Stimulated activated CD4-positive, alpha-beta T cell treated with anti-CD3 and anti-CD28 coated beads, TNF-alpha, amount 100 ng/mL, for 24 hours (primary cell): ENCODE measurements at regions not wholly inside any gene's neighbourhood (a gene's known extent, or its start where the extent isn't known, plus 50 kb on each side); places are given as distances from the start of the nearest gene placed in this dataset.

Experiments
- DNase-seq, 3 experiments: peaks; one replicate each; pipeline ENCODE4 v3.0.0-alpha.2; 2020; ENCODE audit warnings: low read depth in 3 of 3

- DNase-seq: no peak
Observed at GRCh38 chr3:187899246-187899645, 154.0 kb upstream of the BCL6 start.

DNA sequence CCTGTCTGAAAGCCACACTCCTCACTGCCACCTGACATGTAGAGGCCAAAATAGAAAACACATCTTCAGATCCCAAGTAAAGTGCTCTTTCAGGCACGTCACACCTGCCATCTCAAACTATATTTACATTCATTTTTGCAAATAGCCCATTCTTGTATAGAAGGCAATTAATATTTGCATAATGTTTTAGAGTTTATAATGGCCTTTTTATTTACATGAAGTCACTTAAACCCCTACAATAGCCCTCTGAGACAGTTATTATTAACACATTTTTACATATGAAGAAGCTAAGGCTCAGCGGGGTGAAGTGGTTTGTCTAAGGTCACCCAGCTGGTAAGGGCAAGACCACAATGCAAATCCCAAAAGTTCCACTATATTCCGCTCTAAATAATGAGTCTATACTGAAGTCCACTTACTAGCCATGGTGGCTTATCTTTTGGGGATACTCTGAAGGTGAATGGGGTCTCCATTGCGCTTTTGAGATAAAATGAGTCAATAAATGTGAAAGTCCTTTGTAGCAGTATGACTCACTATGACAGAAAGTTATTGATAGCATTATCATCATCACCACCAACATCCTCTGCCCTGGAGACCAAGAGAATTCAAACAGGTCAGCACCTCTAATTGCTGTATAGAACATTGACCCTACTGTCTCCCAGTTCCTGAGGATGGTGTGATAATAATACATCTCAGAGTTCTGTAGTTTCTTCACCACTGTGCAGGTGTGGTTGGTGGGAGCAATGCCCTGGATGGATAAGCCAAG lies 155.9 kb upstream of the BCL6 start:
- no peak for DNase-seq

GRCh38 chr3:187902041-187902471 lies 156.8 kb upstream of the BCL6 start:
- DNase-seq: no peak

DNA sequence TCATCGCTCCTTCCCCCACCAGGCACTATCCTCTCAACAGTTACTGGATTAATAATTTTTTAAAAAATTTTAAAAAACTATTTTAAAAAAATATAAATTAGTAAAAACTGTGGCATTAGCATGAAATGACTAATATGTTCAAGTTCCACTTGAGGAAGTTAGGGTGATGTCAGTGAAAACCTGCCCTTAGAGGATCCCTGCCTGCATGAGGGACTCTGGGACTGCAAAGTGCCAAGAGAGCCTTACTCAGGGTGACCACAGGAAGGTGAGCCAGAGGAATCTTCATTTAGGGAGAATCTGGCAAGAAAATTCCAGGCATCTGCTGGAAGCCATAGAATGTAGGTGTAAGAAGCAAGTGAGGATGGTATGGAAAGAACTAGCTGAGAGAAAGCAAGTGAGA lies 157.7 kb upstream of the BCL6 start:
- no peak for DNase-seq

DNA sequence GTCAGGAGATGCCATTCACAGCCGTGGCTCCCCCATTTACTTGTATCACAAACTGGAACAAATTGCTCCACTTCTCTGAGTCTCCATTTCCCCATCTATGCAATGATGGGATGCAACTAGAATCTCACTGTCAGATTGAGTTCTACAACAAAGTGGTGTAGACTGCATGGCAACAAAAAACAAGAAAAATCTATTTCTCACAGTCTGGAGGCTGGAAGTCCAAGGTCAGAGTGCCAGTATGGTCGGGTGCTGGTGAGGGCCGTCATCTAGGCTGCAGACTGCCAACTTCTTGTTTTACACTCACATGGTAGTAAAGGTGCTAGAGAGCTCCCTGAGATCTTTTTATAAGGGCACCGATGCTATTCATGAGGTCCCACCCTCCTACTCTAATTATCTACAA lies 158.4 kb upstream of the BCL6 start:
- no peak for DNase-seq

- DNase-seq: no peak
Observed at GRCh38 chr3:187906416-187906815, 161.1 kb upstream of the BCL6 start.

DNA sequence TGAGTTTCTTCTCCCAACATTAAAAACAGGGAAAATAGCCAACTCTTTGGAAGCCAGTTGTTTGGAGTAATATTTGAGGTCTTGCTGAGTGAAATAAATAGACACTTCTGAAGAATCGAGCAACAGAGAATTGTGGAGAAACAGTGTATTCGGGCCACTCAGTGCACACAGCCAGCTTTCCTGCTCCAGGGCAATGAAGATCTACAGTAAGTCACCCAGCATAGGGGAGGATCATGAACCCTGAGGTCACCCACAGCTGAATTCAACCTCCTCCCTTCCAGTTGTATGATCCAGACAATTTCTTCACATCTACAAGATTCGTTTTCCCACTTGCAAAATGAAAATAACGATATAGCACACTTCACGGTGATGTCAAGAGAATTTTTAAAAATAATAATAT lies 161.7 kb upstream of the BCL6 start:
- DNase-seq: no peak

DNA sequence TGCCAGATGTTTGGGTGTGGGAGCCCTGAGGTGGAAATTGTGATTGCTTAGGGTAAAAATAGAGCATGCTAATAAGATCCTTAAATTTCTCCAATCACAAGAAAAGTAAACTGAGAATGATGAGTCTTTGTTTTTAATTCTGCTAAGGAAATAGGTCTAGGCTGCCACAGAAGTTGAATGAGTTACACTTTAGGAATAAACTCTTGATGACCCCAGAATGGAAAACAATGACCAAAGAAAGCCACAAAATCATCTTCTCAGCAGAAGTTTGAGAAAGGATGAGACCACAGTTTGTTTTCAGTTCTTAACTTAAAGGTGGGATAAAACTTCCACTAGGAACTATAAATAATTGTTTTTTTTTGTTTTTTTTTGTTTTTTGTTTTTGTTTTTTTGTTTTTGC lies 164.6 kb upstream of the BCL6 start:
- DNase-seq: no peak

DNA sequence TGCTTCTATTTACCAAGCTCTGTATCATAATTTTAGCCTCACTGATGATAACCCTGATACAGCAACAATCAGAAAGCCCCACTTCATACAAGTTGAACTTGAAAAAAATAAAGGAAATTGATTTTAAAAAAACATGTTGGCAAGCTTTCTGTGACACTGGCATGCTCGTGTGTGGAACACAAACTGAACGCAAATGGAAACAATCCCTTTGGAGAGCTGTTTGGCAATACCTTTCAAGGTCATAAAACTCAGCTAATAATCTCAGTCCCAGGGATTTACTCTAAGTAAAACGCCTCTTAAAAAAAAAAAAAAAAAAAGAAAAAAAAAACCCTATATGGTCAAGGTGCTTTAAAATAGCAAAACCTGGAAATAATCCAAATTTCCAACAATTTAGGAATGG lies 166.7 kb upstream of the BCL6 start:
- no peak for DNase-seq

- no peak for DNase-seq
Observed at GRCh38 chr3:187913617-187914033, 168.4 kb upstream of the BCL6 start.

DNA sequence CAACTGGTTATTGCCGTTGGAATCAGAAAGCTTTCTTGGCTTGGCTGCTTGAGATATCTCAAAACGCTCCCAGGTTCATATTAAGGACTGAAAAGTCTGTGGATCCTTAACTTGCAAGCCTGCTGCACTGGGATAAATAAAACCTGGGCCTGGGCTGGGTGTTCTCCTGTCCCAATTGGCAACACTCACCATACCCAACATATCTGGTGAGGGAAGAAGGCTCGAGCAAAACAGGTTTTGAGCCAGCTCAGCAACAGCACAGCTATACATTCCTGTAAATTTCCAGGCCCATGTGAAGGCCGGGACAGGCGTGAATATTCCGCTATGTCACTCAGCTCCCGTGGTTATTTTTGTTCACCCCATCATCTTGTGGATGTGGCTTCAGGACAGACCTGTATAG lies 169.0 kb upstream of the BCL6 start:
- no peak for DNase-seq

DNA sequence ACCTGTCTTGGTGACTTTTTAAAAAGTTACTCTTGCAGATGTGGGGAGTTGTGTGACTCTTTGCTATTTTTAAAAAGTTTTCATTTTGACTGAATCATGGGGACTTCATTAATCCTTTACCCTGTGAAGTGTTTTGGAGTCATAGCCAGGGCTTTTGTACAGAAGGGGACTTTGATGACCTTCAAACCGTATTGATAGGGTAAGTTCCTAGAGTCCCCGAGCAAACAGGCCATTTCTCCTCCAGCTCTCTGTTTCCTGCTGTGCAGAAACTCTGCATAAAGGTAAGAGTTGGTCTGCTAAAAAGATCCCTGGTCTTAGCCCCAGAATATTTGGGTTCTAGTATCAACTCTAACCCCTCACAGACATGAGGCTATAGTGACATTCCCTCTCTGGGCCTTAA lies 170.8 kb upstream of the BCL6 start:
- no peak for DNase-seq

DNA sequence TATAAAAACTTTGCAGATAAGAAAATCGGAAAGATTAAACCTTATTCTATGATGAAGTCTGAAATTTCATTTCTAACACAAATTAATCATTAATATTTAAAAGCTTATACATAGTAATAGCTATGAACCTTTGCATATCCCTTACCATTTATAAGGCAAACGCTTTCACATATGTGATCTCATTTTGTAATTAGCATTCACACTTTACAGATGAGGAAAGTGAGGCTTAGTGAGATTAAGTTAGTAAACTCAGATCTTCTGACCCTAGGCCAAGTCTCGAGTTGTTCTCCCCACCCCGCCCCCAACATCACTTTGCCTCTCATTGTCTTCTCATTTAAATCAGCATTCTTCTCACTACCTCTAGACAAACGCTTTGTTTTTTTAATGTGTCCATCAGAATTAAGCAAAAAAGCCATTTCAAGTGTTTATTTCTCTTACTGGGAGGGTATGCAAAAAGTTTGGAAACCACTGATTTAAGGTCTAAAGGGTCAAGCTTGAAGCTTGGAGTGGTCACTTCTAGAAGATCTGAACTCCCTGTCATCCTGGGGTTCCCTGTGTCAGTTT lies 172.9 kb upstream of the BCL6 start:
- no peak for DNase-seq

DNA sequence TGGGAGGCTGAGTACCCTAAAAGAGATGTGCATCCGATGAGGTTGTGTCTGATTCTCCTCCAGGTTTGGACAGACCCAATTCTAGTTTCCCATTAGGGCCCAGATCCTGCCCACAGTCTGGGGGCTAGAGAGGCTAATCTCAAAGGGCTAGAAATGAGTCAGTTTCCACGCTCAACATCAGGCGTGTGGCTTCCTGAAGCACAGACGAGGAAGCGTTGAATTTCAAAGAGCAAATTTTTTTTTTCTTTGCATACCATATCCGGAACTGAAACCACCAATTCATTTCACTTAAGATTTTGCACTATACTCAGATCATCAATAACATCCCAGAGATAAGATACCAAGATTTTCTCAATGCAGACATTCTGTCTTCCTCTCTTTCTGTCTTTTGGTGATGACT lies 173.8 kb upstream of the BCL6 start:
- DNase-seq: peak in 2 of 3 experiments; percentile 17 to 50

- no peak for DNase-seq
Observed at GRCh38 chr3:187919544-187919943, 174.3 kb upstream of the BCL6 start.

GRCh38 chr3:187920030-187920429 lies 174.8 kb upstream of the BCL6 start:
- no peak for DNase-seq

DNA sequence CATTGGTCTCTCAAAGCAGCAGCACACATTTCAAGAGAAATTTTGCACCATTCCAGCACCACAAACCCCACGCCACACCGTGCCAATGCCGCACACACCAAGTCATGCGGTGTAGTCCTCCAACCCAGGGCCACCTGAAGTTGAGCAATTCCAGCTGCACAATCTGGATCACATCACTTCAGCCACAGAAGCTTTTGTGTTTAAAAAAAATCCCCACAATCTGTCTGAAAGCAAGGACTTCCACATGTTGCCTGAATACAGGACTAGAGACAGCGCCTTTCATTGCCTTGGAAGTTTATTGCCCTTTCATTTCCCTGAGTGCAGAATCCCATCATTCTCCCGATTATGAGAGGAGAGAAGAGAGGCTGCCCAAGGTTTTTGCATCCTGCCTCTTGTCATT lies 175.6 kb upstream of the BCL6 start:
- no peak for DNase-seq

GRCh38 chr3:187921391-187922074 lies 176.3 kb upstream of the BCL6 start:
- DNase-seq: no peak

GRCh38 chr3:187922704-187923416 lies 177.6 kb upstream of the BCL6 start:
- DNase-seq: peak in 1 of 3 experiments; percentile 19

- no peak for DNase-seq
Observed at GRCh38 chr3:187924651-187925050, 179.4 kb upstream of the BCL6 start.

GRCh38 chr3:187925326-187925725 lies 180.1 kb upstream of the BCL6 start:
- no peak for DNase-seq

DNA sequence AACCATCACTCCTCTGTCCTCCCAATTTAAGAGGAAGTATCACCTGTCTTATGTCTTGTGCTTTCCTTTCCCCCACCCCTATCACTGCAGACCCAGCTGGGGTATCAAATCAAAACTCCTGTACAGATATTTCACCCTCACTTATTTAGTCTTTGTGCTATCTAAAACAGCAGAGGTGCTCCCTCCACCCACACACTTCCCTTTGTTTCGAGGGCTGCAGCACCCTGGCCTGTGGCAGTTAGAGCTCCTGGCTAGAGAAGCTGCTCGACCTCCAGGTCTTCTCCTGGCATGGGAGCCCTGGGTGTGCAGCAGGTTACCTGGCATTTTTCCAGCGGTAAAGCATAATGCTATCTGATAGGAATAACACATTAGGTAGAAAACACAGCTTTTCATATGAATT lies 181.4 kb upstream of the BCL6 start:
- peak in 1 of 3 experiments; percentile 14 for DNase-seq
